ENCODE measurements at regions not wholly inside any gene's neighbourhood (a gene's known extent, or its start where the extent isn't known, plus 50 kb on each side); places are given as distances from the start of the nearest gene placed in this dataset.

- TF ChIP-seq CTCF (IDR thresholded peaks at IDR 0.05) (no peak), RAD21 (conservative IDR thresholded peaks at IDR 0.05 in 1 of 2, IDR thresholded peaks at IDR 0.05 in 1 of 2) (no peak), JUN (IDR thresholded peaks at IDR 0.05) (no peak), CEBPB (IDR thresholded peaks at IDR 0.05) (no peak), MYC (IDR thresholded peaks at IDR 0.05; ENCODE audit: borderline replicate concordance, low read length) (no peak), RNF2 (IDR thresholded peaks at IDR 0.05; ENCODE audit: borderline replicate concordance, low read depth) (no peak), NPAS2 (CRISPR knock-in tag; IDR thresholded peaks at IDR 0.05; ENCODE audit: borderline replicate concordance) (no peak), POLR2A (IDR thresholded peaks at IDR 0.05; ENCODE audit: low read length) (no peak), RFX5 (IDR thresholded peaks at IDR 0.05) (no peak)
These were observed 352.6 kb upstream of the POU3F3 start for GRCh38 chr2:104501342-104501741.
